Stimulated activated CD8-positive, alpha-beta memory T cell treated with anti-CD3 and anti-CD28 coated beads, Interleukin-4, amount 100 ng/mL, for 48 hours (primary cell): ENCODE measurements at regions not wholly inside any gene's neighbourhood (a gene's known extent, or its start where the extent isn't known, plus 50 kb on each side); places are given as distances from the start of the nearest gene placed in this dataset.

Source experiments
- DNase-seq: peaks from one replicate; pipeline ENCODE4 v3.0.0-alpha.2; 2020

- DNase-seq, result no peak
Observed at GRCh38 chr5:3736926-3737325, 141.3 kb downstream of the IRX1 start.

DNA sequence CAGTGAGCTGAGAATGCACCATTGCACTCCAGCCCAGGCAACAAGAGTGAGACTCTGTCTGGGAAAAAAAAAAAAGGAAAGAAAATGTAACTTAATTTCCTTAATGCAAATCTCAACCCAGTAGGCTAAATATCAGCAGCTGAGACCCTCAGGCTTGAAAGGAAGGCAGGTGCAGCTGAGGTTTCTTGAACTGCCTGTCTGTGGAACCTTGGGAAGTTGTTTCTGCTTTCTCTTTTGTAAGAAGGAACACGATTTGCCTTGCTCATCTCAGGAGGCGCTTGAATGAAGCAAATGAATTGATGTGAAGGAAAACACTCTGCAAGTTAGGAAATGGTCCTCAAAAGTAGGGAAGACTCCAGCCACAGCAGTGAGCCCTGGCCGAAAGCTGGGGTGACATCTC lies 143.3 kb downstream of the IRX1 start:
- DNase-seq, result no peak

DNA sequence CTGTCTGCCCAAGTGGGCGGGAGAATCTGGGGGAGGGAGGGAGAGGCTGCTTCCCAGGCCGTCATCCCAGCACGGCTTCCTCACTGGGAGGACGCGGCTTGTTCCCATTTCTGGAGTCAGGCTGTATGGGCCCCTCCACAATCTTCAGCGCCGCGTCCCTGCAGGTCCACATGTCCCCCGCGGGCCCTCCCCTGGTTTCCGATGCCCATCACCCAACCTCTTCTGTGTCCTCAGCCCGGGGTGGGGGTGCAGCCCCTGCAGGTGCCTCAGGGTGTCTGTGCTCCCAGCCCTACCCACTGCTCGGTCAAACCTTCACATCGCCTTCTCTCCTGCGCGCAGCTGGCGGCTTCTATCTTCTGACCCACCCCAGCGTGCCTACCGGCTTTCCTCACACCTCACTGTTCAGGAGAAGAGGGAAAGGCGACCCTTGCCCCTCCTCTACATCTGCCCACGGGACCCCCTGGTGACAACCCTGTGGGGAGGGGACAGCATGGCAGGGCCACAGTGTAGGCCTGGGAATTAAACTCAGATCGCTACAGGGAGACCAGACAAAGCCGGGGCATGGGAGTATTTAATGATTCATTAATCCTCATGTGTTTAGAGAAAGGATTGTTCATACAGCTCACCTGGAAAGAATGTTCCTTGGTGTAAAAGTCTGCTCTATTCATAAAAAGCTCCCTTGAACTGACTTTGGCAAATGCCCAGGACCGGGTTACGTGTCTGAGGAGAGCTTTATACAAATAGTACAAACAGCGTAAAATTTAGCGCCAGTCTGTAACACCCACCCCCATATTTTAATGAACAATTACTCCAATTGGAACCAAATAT lies 145.1 kb downstream of the IRX1 start:
- DNase-seq, result no peak

DNA sequence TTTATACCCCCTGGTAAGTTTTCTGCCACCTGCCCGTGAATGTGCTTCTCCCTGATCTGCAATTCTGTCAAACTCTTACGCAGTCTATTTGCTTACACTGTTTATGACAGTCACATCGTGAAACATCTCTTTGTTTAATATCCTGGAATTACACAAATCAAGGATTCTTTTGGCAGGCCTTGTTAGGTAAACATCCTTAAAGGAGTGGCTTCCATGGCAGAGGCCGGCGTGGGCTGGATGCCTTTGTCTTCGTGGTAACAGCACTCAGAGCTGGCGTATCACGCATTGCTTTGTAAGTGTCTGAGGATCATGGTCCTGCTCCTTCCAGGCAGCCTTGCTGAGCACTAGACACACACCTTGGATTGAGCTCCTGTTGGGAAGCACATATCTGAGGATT lies 145.7 kb downstream of the IRX1 start:
- no peak for DNase-seq

DNA sequence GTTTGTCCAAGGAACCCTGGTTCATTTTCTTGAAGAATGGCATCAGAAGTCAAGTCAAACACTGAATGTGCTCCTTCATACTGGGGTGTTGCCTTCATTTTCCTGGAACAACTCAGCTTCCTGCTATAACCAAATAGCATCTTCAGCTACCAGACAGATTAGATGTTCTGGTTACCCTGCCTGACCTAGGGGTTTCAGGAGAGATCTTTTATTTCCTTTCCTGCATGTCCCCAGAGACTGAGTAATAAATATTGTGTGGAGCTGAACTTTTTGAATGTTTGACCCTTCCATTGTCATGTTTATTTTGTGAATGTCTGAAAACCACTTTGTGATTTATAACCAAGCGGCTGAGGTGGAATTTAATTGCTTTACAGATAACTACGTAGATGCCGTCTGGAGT lies 147.1 kb downstream of the IRX1 start:
- DNase-seq, result no peak

DNA sequence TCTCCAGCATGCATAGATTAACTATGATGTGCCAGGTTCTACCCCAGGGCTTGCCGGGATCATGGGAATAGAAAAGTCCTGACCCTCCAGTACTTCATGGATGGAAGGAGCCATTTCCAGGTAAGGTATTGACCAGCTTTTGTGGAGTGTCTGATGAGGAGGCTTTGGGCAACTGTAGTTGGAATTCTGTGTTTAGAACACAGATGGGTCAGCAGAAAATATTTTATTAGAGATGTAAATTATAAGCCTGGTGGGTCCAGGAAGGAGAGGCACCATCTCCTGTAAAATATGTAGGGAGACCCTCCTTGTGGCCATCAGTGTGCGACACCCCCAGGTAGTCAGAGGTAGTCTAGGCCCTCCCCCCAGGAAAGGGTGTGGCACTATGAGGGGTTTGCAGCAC lies 156.2 kb downstream of the IRX1 start:
- DNase-seq, result no peak

GRCh38 chr5:3778000-3778550 lies 182.4 kb downstream of the IRX1 start:
- DNase-seq, result no peak

DNA sequence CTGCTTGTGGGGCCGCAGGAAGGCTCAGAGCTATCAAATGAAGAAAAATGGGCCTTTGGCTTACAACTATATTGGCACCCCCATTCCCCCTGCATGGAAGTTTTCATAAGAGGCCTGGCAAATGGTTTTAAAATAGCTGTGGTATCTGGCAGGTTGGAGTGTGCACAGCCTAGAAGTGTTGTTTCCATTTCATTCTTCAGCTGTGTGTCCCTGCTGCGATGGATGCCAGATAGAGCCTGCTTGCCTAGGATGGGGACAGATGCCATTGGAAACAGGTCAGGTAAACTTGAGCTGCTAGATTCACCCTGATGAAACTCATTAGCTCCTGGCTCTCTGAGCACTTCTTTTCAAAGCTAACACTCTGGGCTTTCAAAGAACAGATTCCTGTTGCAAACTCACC lies 183.3 kb downstream of the IRX1 start:
- DNase-seq, result no peak

DNA sequence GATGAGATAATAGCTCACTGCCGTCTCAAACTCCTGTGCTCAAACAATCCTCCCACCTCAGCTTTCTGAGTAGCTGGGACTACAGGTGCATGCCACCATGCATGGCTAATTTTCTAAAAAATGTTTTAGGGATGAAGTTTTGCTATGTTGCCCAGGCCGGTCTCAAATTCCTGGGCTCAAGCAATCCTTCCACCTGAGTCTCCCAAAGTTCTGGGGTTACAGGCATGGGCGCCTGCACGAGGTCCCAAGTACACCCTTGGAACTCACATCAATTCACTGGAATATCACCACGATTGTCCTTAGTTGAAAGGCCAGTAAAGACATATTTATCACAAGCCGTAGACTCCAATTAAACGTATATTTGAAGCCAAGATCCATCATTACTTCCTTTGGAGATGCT lies 184.6 kb downstream of the IRX1 start:
- DNase-seq, result no peak

DNA sequence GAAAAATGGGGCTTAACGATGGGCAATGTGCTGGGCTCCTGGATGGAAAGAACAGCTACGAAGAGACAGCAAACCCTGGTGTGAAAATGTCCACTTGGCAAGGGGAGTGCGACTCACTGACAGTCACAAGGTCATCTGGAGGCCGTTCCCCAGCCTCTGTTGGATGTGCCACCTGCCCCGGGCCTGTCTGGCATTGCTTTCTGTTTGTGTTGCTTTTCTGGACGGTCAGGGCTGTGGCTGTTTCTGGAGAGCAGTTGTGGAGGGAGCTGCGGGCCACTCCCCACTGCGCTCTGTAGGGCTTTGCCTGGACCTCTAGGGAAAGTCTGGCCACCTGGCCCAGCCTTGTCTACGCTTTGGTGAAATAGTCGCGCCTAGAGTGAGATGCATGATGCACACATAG lies 185.3 kb downstream of the IRX1 start:
- DNase-seq, result no peak

GRCh38 chr5:3784854-3785253 lies 189.2 kb downstream of the IRX1 start:
- no peak for DNase-seq

DNA sequence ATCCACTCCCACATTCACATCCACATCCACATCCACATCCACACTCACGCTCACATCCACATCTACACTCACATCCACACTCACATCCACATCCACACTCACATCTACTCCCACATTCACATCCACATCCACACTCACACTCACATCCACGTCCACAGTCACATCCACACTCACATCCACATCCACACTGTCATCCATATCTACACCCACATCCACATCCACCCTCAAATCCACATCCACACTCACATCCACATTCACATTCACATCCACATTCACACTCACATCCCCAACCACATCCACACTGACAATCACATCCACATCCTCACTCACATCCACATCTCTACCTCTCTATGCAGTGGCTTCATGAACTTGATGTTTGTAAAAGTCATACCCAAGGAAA lies 190.5 kb downstream of the IRX1 start:
- DNase-seq, result no peak

DNA sequence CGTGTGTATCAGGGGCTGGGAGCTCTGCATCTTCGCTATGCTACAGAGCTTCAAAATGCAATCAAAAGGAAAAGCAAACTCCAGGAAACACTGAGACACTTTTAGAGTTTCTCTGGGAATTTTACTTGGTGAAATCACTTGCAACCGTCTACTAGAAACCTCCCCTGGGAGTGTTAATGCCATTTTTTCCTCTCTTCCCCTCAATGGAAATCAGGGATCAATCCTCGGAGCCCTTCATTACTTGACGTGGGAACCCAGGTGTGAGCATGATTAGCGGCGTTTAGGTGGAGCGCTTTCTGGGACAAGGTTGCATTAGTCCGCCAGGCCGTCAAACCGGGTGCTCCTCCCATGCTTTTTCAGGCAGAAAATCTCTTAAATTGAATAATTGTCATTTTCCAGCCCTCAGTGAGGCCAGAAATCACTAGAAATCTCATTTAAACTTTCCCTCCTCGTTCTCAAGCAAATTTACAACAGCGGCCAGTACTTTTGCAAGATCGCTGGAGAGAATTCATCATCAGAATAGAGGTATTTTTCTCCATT lies 191.3 kb downstream of the IRX1 start:
- DNase-seq, result no peak

- no peak for DNase-seq
Observed at GRCh38 chr5:3787604-3788003, 192.0 kb downstream of the IRX1 start.

DNA sequence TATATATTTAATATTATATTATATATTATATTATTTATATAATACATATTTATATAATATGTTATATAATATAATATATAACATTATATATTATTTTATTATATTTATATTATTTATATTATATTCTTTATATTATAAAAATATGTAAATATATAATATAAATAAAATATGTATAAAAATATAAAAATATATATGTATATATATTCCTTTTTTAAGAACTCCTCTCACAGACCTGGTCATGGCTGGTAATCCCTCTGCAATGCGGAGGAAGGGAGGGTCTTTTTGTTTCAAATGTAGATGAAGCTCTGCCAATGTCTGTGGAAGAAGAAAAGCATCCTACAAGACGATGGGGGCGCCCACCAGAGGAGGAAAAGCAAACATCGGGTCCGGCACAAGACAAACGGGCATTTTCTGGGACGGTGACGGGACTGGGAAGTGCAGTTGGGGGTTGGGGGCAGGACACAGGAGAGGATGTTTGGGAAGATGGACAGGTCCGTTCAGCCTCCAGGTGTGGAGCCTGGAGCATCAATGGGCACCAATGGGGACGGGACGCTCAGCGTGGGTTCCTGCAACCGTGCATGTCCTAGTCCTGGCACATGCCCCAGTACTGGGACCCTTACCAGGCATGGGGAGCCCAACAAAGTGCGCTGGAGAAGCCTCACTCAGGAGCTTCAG lies 194.0 kb downstream of the IRX1 start:
- DNase-seq, result no peak

DNA sequence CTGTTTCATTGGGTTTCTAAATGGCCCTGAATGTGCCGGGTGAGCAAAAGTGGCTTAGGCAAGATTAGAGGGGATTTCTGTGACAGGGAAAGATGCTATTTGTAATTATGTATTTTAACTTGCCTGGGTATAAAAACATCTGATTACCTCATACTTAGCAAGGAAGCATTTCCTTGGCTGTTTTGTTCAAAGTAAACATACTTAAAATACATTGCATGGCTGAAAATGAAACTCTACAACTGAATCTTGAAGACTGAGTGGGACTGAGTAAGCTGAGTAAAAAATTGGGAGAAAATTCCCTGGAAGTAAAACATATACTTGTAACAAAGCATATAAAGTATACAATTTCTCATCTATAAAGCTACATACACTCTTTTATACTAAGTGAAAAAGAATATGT lies 197.5 kb downstream of the IRX1 start:
- no peak for DNase-seq

GRCh38 chr5:3794611-3795010 lies 199.0 kb downstream of the IRX1 start:
- DNase-seq, result no peak

GRCh38 chr5:3796736-3797135 lies 201.1 kb downstream of the IRX1 start:
- no peak for DNase-seq

DNA sequence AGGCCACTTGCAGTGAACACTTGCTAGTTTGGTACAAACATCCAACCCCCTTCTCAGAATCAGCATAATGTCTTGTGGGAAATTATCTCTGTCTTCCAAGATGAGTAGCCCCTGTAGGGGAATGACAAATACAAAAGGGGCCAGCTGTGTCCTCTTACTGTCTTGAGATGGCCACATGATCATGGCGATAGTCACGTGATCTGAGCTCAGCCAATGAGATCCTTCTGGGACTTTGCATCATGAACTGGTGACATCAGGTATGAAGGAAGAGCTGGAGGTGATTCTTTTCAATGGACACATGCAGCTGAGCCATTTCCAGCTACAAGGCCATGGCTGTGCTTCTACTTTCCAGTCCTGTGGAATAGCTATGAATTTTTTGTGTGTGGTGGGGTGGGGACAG lies 206.3 kb downstream of the IRX1 start:
- no peak for DNase-seq

GRCh38 chr5:3809455-3809854 lies 213.8 kb downstream of the IRX1 start:
- DNase-seq, result no peak

- no peak for DNase-seq
Observed at GRCh38 chr5:3811116-3811515, 215.5 kb downstream of the IRX1 start.

DNA sequence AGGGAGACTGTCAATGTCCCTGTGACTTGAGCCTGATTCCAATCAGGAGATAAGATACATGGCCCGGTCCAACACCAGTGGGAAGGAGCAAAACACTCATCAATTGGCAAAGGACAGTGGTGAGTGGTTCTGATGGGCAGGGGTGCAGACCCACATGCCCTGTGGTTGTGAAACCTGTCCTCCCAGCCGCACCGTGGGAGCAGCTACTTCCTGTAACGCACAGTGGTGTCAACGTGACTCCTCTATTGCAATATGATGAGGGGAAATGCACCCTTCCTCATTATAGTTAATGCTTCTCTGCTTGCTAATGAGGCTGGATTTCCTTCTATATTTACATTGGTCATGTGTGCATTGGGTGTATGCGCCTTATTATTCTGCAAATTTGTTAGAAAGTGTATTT lies 223.0 kb downstream of the IRX1 start:
- DNase-seq, result no peak

DNA sequence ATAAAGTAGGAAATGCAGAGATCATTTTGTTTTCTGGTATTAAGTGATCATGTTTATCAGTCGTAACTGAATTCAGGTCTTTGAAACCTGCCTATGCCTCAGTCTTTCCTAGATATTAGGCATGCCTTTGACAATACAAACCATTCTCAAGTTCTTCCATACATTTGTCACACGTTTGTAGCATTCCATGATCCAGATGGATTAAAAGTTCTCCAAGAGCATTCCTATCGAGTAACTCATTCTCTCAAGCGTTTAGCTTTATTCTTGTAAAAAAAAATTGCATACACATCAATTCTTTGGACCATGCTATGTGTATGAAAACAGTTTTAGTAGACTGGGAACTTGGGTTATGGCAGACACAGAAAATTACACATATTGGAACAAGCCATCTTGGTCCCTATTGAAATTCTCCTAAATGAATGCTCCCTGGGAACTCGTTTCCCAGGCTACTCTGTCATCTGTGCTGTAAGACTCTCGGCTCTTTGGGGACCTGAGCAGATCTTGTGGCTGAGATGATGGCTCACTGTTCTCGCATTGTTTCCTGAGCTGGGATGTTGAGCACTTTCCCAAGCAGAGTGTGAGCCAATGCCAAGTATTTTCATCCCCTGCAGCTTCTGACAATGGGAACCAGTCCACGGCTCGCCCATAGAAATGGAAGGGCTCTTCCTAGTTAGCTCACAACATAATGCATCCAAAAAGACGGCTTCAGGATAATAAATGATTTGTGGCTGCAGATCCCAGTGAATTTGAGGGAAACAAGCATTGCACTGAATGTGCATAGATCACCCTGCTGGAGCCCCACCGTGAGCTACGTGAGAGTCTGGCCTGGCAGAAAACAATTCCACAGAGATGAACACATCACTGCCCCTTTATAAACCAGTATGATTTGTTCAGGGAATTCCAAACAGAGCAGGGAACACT lies 230.2 kb downstream of the IRX1 start:
- DNase-seq, result no peak
